ENCODE measurements at regions not wholly inside any gene's neighbourhood (a gene's known extent, or its start where the extent isn't known, plus 50 kb on each side); places are given as distances from the start of the nearest gene placed in this dataset.

DNA sequence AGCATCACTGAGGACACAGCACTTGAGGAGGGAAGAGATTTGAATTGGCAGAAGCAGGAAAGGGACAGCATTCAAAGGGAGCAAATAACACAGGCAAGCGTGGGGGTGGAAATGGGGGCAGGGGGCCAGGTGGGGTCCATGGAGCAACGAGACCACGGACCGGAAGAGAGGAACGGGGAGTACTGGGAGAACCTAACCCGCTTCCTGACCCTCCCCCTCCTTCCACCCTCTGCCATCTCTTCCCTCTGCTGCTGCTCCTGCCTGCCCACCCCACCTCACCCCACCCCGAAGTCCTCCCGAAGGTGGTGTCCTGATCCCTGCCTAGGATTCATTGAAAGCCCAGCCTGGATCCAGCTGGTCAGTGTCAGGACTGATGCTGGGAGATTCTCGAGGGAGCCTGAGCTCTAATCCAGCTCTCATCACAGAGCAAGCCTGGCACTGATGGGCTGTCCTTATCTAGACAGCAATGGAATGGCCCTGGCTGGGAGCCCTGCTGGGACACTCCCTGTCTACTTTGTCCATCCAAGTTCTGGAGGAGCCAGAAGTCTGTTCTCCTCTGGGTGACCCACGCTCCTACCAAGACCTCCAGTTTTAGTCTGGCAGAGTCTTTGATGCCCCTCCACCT, 105.0 kb downstream of the TRIM29 start:
- DNase-seq = no peak

DNA sequence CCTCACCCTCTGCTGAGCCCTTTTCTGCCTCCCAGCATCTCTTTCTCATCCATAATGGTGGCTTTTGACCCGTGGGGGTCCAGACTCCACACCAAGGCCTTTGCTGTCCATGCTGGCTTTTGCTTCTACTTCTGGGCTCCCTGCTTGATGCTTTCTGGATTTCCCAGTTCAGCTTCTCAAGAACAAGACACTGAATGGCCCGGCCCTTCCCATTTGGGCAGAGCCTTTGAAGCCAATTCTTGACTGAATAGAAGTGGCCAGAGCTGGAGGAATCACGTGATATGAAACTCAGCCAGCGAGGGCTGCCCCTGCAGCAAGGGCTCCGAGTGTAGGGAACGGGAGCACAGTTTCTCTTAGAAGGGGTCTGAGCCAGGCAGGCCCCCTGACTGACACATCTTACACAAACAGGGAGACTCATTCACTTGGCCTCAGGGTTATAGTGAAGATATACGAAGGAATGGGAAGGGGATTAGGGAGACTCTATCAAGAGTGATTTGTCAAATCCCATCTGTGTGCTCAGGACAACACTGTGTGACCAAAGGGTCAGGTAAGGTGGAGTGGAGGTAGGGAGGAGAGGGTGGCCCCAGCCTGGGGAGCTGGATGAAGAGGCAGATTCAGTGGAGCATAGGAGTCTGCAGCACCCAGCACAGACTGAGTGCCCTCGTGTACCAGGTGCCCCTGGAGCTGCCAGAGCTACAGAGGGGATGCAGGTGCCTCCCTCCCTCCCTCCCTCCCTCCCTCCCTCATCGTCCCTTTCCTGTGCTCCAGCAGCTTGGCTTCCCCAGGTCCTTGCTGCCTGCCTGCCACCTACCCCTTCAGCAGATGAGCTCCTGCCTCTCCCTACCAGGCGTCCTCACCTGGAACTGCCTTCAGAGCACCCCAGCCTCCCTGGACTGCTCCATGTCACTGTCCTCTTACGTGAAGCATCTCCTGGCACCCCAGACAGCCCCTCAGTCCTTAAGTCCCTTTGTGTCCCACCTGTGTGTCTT, 106.0 kb downstream of the TRIM29 start:
- no peak for DNase-seq

DNA sequence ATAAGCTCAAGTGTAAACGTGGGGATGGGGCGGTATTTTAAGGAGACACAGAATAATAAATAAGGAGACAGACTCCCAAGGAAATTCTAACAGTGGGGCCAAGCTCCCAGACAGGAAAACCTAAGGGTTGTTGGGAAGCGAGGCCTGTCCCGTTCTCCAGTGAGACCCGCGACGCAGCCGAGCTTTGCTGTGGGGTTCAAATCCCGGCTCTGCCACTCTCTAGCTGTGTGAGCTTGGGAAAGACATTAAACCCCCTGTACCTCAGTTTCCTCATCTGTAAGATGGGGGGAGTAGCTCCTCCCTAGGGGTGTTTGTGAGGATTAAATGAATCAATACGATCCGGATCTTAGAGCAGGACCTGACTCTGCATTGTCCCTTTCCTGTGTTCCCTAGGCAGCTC, 106.8 kb downstream of the TRIM29 start:
- no peak for DNase-seq

DNA sequence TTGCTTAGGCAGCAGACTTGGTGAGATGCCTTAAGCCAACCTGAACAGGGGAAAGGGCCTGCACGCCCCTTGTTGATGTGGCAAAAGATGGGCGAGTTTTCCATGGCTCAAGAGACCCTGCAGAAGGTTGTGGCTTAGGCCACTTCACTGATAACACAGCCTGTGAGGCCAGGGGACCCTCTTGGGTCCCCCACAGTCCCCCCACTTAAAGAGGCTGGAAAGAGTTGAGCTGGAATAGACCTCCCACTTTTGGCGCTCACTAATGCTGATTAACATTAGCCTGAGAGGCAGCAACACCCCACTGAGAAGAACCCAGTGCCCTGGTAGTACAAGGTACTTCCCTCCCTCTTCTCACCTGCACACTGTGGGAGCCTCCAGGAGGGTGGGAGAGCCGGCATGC, 107.5 kb downstream of the TRIM29 start:
- DNase-seq = no peak

DNA sequence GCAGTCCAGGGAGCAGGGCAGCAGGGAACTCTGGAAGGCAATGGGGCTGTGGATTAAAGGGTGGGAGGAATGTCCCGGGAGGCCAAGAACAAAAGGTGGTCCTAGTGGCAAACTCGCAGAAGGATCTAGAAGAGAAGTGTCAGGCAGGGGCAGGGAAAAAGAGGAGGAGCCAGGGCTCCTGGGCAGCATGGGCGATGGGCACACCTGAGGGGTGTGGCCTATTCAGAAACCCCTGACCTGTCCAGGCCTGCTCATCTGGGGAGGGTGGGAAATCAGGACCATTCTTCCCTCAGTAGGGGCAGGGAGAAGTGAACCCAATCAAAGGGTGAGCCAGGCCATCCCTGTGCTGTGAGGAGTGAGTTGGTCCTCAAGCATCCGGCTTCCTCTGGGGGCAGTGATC, 108.6 kb downstream of the TRIM29 start:
- DNase-seq = no peak

DNA sequence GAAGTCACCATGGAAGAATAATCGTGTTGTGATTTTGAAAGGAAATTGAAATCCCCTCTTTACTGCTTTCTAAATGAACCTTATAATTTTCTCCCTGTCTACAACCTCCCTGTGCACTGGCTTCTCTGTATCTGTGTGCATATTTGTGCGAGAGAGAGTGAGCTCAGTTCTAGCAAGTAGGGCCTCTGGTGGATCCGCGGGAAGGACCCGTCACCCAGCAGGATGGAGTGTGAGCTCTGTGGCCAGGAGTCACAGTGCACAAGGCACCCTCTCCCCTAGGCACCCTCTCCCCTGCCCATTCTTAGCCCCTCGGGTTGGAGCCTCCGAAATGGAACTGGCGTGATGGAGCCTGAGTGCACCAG, 109.0 kb downstream of the TRIM29 start:
- no peak for DNase-seq

DNA sequence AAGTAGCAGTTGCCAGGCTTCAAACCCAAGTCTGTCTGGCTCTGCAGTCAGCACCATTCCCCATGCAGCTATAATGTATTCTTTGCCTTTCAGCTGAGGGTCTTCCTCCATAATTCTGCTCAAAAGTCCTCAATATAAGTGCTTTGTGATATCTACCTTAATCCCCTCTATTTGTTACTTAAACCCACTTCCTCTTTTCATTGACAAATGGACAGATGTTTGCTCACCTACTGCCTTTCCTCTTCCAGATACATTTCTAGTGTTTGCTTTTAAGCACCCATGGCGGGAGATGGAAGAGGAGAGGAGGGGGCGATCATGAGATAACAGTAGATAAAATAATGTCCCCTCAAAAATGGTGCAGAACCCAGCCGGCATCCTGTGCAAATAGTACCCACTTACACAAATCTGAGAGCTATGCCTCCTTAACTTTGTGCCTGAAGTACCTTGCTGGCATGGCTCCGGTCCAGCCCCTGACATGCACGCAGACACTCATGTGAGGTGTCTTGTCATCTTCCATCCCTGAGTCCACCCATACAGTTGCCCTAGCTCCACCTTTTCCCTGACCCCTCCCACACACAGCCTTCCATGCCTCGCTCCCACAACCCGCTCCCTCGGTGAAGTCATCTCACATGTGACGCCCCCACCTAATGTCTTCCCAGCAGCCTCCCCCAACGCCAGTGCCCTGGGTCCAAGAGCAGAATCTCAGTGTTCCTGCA, 109.6 kb downstream of the TRIM29 start:
- no peak for DNase-seq

DNA sequence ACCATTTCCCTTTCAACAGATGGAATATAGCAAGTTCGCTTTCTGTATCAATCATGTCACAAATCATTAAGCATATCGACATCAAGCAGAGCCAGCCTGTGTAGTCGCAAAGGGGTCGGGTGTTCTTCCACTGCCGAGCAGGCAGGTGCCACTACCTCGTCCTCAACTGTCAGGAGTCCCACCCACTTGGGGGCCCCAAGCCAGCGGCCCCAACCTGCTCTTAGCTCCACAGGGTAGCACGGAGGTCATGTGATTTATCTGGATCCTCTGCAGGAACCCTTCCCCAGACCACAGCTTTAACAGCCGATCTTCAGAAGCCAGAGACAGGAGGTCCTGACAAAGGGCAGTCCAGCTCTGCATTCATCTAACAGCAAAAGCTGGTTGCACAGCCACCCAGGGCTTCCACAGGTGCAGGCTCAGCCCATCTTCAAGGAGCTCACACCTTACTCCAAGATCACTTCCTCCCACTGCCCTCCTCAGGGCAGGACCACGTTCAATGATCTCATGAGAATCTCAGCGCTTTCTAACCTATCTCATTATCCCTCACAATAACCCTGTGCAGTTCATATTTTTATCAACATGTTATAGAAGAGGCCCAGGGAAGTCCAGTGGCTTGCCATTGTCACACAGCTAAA, 110.2 kb downstream of the TRIM29 start:
- no peak for DNase-seq

DNA sequence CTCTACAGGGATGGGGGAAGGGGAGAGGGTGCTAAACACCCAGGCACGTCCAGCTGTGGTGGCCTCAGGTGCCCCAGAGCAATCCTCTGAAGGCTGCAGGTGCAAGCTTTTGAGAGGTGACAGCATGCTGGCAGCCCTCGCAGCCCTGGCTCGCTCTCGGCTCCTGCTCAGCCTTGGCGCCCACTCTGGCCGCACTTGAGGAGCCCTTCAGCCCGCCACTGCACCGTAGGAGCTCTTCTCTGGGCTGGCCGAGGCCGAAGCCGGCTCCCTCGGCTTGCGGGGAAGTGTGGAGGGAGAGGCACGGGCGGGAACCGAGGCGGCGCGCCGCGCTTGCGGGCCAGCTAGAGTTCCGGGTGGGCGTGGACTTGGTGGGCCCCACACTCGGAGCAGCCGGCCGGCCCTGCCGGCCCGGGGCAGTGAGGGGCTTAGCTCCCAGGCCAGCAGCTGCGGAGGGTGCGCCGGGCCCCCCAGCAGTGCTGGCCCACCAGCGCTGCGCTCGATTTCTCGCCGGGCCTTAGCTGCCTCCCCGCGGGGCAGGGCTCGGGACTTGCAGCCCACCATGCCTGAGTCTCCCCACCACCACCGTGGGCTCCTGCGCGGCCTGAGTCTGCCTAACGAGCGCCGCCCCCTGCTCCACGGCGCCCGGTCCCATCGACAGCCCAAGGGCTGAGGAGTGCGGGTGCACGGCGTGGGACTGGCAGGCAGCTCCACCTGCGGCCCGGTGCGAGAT, 112.1 kb downstream of the TRIM29 start:
- DNase-seq = no peak

DNA sequence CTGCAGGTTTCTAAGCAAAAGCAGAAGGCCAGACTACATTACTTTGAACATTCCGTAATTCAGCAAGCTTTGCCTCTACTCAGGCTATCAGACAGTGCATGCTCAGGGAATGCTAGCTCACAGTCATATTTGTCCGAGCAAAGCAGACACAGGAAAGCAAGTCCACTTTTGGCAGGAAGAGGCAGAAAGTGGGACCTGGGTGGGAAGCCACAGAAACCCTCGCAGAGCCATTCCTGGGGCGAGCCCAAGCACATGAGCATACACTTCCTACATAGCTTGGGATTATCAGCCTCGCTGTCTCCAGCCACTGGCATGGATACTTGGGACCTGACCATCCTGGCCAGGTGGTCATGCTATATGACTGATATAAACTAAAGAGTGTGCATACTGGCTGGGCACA, 113.3 kb downstream of the TRIM29 start:
- no peak for DNase-seq

DNA sequence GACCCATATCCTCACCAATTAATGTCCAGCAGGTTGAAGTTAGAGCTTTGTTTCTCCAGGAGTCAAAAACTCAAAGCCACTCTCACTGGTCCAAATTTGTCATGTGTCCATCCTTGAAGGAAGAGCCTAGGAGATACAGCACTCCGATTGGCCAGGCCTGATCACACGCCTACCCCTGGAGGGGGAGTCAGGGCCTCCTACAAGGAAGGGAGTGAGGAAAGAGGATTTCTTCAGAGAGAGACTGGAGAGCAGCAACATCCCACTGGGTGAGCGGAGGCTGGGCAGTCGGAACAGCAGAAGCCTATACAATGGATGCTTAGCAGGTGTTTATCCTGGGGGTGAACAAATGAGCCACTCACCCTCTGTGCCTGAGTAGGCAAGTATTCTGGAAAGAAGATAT, 113.9 kb downstream of the TRIM29 start:
- DNase-seq = no peak

DNA sequence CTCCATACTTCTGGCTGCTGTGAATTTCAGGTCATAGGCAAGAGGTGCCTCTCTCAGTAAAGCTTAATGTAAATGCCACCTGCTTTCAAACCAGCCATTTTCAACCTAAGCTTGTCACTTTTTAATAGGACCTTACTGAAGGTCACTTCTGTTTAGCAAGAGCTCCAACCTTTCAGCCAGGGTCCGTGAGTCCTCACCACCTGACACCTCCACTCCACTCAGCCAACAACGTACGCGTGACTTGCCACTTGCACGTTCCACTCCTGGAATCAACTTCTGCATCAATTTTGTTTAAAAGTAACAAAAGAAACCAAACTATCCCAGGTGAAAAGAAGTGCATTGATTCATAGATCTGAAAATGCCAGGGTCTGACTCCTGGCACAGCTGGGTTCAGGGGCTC, 114.4 kb downstream of the TRIM29 start:
- DNase-seq = no peak

DNA sequence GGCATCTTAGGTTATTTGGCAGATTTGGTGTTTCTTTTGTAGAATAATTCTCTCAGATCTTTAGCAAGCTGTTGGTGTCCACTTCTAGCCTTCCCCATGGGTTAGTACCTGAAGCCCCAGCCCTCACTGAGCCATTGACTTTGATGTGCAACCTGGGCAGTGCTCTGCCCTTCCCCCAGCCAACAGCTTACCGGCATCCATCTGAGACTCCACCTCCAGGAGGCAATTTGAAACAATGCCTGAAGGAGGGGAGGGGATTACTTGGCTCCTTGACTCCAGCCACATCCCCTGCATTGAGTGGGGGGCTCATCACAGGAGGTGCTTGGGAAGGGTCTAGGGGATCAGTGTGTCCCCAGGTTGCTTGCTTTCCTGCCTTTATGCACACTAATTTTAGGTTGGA, 114.8 kb downstream of the TRIM29 start:
- DNase-seq = no peak

DNA sequence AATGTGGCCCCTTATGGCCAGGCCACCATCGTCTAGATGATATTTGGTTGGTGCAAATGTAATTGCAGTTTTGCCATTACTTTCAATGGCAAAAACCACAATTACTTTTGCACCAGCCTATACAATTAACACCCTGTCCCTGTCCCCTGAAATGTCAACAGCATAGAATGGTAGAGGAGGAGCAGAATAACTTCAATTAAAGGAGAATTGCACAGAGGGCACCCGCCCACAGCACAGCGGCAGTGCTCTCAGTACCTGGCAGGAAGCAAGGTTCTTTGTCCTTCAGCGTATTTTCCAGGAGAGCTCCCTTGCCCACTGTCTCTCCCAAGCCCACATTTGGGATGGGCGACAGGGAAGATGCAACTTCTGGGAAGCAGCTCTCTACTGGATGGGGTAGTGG, 115.3 kb downstream of the TRIM29 start:
- DNase-seq = no peak

DNA sequence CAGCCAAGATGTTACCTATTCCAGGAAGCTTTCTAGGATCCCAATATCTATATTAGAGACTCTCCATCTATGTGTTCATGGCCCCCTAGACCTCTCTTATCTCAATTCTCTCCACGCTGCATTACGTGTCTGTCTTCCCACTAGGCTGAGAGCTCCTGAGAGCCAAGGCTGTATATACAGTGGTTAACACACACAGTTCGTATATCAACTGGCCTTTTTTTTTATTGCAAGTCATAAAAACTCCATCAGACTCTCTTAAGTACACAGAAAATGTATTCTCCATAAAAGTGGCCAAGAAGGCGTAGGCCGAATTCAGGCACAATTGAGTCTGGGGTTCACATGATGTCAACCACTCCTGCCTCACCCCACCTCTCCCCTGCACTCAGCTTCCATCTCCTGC, 115.9 kb downstream of the TRIM29 start:
- DNase-seq = no peak

DNA sequence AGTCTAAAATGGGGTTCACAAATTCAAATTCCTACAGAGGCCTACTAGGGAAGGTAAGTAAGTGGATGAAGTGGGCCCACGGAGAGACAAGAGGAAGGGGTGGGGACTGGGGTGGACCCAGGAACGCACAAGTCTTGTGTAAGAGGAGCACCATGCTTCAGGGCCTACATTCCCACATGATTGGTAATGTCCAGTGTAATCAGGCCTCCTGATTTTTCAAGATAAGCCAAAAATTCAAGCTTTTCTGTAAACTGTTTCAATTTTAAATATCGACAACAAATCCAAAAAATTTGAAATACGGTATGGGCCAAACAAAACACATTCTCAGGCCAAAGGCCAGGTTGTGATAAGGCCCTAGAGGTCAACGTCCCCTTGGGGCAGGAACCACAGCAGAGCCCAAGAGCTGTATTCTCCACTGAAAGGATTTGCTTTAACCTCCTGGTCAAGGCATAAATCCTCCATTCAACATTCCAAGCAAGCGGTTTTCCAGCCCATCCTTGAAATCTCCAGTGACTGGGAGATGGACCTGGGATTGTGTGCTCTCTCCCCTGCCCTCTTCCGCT, 116.4 kb downstream of the TRIM29 start:
- DNase-seq = no peak

DNA sequence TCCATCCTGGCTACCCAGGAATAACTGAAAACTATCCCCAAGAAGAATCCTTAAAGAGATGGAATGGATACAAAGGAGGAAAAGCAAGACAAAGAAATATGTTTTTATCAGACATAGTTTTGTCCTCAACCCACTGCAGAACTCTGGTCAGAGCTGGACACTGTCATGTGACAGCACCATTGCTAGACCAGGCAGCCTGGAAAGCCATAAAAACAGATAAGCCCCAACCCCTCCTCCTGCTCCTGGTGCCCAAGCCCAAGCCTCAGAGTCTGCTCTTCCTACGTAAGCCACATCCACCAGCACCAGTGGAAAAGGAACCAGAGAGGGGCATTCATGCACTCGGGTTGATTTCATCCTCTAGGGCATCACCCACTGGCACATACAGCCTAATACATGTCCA, 116.9 kb downstream of the TRIM29 start:
- DNase-seq = no peak

DNA sequence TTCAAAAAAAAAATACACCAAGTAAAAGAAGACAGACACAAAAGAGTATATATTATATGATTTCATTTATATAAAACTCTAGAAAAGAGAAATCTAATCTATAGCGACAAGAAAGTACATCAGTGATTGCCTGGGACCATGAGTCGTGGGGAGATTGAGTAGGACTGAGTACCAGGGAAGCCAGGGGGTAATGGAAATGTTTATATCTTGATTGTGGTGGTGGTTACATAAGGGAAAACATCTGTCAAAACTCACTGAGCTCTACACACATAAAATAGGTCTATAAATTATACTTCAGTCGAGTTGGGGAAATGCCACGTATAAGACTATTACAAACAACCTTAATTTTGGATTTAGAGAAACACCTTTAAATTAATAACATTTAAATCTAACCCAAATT, 117.4 kb downstream of the TRIM29 start:
- DNase-seq = no peak

DNA sequence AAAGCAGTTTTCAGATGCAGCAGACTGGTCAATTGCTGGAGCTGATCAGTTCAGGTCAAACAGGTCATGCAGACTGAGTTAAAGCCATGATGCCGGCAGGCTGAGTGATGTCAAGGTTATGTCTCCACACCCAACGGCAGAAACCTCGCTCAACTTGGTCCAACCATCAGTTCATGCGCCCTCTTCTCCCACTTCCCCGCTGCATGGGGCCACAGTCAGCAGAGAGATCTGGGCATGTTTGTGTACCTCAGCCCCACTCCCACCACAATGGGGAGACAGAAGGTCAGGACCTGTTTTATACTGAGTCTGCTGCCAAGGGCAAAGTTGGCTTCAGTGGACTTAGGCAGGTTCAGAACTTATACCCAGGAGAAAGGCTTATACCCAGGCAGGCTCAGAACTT, 118.7 kb downstream of the TRIM29 start:
- DNase-seq = no peak

DNA sequence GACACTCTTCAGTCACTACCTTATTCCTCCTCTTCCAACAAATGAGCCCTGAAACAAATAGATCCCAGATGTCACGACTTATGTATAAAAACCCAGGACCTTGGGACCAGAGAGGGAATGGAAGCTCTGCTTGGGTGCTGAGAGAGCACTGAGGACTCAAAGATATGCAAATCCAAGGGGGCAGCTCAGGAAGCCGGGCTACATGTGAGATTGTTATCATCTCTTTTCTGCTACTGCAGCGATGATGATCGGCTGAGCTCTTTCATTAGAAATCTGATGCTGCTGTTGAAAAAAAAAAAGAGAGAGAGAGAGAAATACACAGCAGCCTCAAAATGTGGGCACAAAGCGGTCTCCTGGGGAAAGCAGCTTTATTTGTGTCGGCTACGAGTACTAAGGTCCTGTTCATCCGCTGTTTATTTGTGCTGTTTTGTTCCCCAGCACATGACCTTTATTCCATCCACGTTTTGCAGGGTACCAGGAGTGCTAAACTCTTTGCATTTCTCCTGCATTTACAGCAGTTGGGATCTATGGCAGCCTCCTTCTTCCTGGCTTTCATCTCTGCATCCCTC, 120.2 kb downstream of the TRIM29 start:
- DNase-seq = no peak

DNA sequence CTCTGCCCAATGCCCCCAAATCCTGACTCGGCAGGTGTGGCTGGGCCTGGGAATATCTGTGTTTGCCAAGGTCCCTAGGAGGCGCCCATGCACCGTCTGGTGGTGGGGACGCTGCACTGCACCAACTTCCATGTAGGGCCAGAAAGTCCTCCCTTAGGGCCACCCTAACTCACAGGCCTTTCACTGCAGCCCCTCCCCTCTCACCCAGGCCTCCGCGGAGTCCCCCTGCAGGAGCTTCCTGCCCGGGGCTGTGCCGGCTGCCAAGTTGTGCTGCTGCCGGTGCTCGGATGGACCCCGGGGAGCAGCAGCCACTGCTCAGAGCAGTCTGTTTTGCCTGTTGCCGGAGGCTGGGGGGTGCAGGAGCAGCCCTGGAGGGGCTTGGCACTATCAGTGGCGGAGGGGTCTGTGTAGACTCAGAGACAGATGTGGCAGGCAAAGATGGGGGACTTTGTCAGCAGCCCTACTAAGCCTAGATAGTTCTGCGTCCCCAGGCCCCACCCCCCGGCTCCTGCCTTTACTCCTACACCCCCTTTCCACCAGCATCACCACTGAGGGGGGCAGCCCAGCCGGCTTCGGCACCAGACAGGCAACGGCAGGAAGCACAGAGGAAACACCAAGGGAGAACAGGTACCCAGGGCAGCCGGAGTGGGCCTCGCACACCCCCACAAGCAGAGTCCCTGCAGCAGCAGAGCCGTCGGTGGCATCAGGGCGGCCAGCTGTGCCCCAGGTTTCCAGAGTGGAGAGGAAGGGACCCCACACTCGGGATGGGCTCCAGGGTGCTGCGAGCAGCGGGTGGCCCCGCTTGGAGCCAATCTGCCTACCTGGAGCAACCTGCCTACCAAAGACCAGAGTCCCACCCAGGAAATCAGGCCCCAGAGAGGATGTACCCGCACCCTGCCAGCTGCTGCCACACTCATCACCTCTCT, 124.3 kb downstream of the TRIM29 start:
- DNase-seq = peak in 1 of 2 experiments; percentile 17
